HepG2 (cell line): ENCODE measurements at regions not wholly inside any gene's neighbourhood (a gene's known extent, or its start where the extent isn't known, plus 50 kb on each side); places are given as distances from the start of the nearest gene placed in this dataset.

ENCODE experiments used
- ATAC-seq: fragments of 200-7000 bp; cut with Tn5 transposase; 3 replicates; pipeline ENCODE4 v1.9.1; 2020; ENCODE audit warnings: mild to moderate bottlenecking, moderate library complexity
- BruUV-seq: library from RNA; stranded (reverse); fragments of 400-500 nt; replicated peaks from 2 replicates; lab custom pipeline; 2021; lab: Mats Ljungman, UMichigan
- CTCF ChIA-PET: fragments of 300-600 bp; formaldehyde crosslinking; extraction: SDS; loops from one replicate; lab custom pipeline; 2021; ENCODE audit warnings: low total read pairs, inconsistent platforms, low intra/inter-chr PET ratio; lab: Yijun Ruan, JAX
- POLR2A ChIA-PET: fragments of 350-600 bp; sonication (Branson Sonifier 250); formaldehyde crosslinking; loops from one replicate; lab custom pipeline; 2020; ENCODE audit warnings: antibody characterized with exemption, inconsistent platforms; lab: Yijun Ruan, JAX
- DNase-seq: peaks from one replicate; pipeline ENCODE4 v3.0.0-alpha.2; 2015; ENCODE audit warnings: low spot score
- FAIRE-seq: peaks from 3 replicates; lab custom pipeline; 2011; peaks lifted over from hg19 to GRCh38; lab: Jason Lieb, UNC
- H2AFZ ChIP-seq: one replicate; pipeline ENCODE4 v1.6.1; 2011; ENCODE audit warnings: low read length, inconsistent platforms
- H3K27ac ChIP-seq: fragments of 300-600 bp; 3 replicates; pipeline ENCODE4 v1.8.0; 2011; ENCODE audit warnings: mixed run types, mild to moderate bottlenecking, mixed read lengths, low read length, inconsistent platforms; ENCODE audit not compliant: insufficient read depth; ENCODE audit errors: extremely low read length
- H3K27me3 ChIP-seq, 2 experiments: fragments of 200-600 bp in 1 of 2; 2 replicates in 1 of 2; 3 replicates in 1 of 2; pipeline versions ENCODE4 v1.6.0 to v1.8.0; 2011; ENCODE audit warnings: low read length in 2 of 2, mild to moderate bottlenecking in 2 of 2, moderate library complexity in 2 of 2, inconsistent platforms in 1 of 2; ENCODE audit not compliant: insufficient read depth in 2 of 2, control insufficient read depth in 1 of 2
- H3K36me3 ChIP-seq, 2 experiments: fragments of 200-600 bp in 1 of 2; replicated peaks in 1 of 2; 2 replicates in 1 of 2; 3 replicates in 1 of 2; pipeline versions ENCODE4 v1.5.1 to v1.8.0; 2011; ENCODE audit warnings: low read length in 2 of 2, inconsistent platforms in 1 of 2; ENCODE audit not compliant: insufficient read depth in 2 of 2, control insufficient read depth in 1 of 2
- H3K4me1 ChIP-seq: 2 replicates; pipeline ENCODE4 v1.5.1; 2012; ENCODE audit warnings: low read length, inconsistent platforms; ENCODE audit not compliant: insufficient read depth
- H3K4me2 ChIP-seq: 2 replicates; pipeline ENCODE4 v1.6.0; 2011; ENCODE audit warnings: low read depth, low read length, inconsistent platforms
- H3K4me3 ChIP-seq, 3 experiments: fragments of 200-600 bp in 1 of 3; sonication (generic), shearing (Covaris generic) in 1 of 3; replicated peaks in 1 of 3; 2 replicates each; pipeline ENCODE4 v1.5.1; 2011 to 2016; ENCODE audit warnings: low read length in 3 of 3, inconsistent platforms in 2 of 3, low read depth in 2 of 3, mild to moderate bottlenecking in 2 of 3, control low read depth in 1 of 3, mixed read lengths in 1 of 3; ENCODE audit not compliant: insufficient read depth in 1 of 3
- H3K79me2 ChIP-seq: one replicate; pipeline ENCODE4 v1.6.1; 2011; ENCODE audit warnings: low read length, inconsistent platforms; ENCODE audit not compliant: insufficient read depth
- H3K9ac ChIP-seq: 2 replicates; pipeline ENCODE4 v1.6.0; 2011; ENCODE audit warnings: mild to moderate bottlenecking, low read depth, low read length, inconsistent platforms; ENCODE audit not compliant: insufficient read depth
- H3K9me3 ChIP-seq: 2 replicates; pipeline ENCODE4 v1.5.1; 2012; ENCODE audit warnings: mild to moderate bottlenecking, low read length
- H4K20me1 ChIP-seq: 2 replicates; pipeline ENCODE4 v1.6.0; 2011; ENCODE audit warnings: inconsistent platforms, mild to moderate bottlenecking, low read length, moderate library complexity; ENCODE audit not compliant: insufficient read depth
- ARID2 ChIP-seq: sonication (generic); formaldehyde crosslinking; IDR thresholded peaks from 2 replicates; pipeline ENCODE4 v1.8.1; 2022; ENCODE audit warnings: mild to moderate bottlenecking, missing genetic modification reagents, borderline replicate concordance
- MYPOP ChIP-seq: sonication (generic); formaldehyde crosslinking; IDR thresholded peaks from 2 replicates; pipeline ENCODE4 v1.8.1; 2023; ENCODE audit warnings: mild to moderate bottlenecking, moderate library complexity, missing genetic modification reagents
- NFYC ChIP-seq: IDR thresholded peaks from 2 replicates; pipeline ENCODE4 v1.6.1; 2016; ENCODE audit warnings: missing genetic modification reagents, missing compliant biosample characterization
- TCF7L2 ChIP-seq: IDR thresholded peaks from 2 replicates; pipeline ENCODE4 v1.6.1; 2011; ENCODE audit warnings: mild to moderate bottlenecking, low read depth, low read length, moderate library complexity
- TFDP1 ChIP-seq: IDR thresholded peaks from 2 replicates; pipeline ENCODE4 v1.6.1; 2016; ENCODE audit warnings: missing compliant biosample characterization, missing genetic modification reagents, borderline replicate concordance
- TRIM24 ChIP-seq: sonication (generic); formaldehyde crosslinking; IDR thresholded peaks from 2 replicates; pipeline ENCODE4 v1.8.0; 2022; ENCODE audit warnings: mild to moderate bottlenecking, missing genetic modification reagents
- ZNF407 ChIP-seq: sonication (generic); formaldehyde crosslinking; IDR thresholded peaks from one replicate; pipeline ENCODE4 v1.5.1; 2020; ENCODE audit warnings: mild to moderate bottlenecking, missing genetic modification reagents; ENCODE audit errors: not compliant biosample characterization
- WGBS: methylation state at CpG from one replicate; pipeline ENCODE4 v1.1.6; 2017; ENCODE audit warnings: low lambda C conversion rate; 5-methylcytosine and 5-hydroxymethylcytosine counted together
- in situ Hi-C: cut with HindIII; loops from 2 replicates; pipeline ENCODE4 v1.10.0; 2017; ENCODE audit warnings: low pct_unique_long_range_greater_than_20kb; ENCODE audit not compliant: extremely low pct_ligation_motif_present
- intact Hi-C: fragments of 100-400 bp; cut with micrococcal nuclease; formaldehyde crosslinking; loops from one replicate; pipeline ENCODE4 v1.10.0; 2022; ENCODE audit not compliant: unreplicated experiment

- TF ChIP-seq TFDP1 (CRISPR knock-in tag) = no peak
- no peak for TF ChIP-seq ZNF407 (CRISPR knock-in tag)
- TF ChIP-seq NFYC = no peak
Observed at GRCh38 chr14:28301179-28301578, 465.4 kb upstream of the FOXG1 start (continued).

- Histone ChIP-seq H2AFZ (no peak overlapping the region), H4K20me1 (no peaks in the 10 kb centered on the region), H3K9me3 (peaks cover 98% of the 10 kb centered on the region), H3K4me1 (no peaks in the 10 kb centered on the region), H3K9ac (no peak overlapping the region), H3K4me3 (no peak overlapping the region), H3K36me3 (no peaks in the 10 kb centered on the region), H3K79me2 (no peaks in the 10 kb centered on the region), H3K4me2 (no peak overlapping the region)
- in situ Hi-C loops = no loop called here
- no TSS peak for BruUV-seq
- FAIRE-seq (no peak), DNase-seq (no peak), ATAC-seq (no peak)
- WGBS = 0% methylated on average over 1 of the region's 1 CpG
- intact Hi-C loops = no loop called here
- CTCF ChIA-PET = no interaction called here
- TF ChIP-seq ARID2 = no peak
- TF ChIP-seq MYPOP (CRISPR knock-in tag) = no peak
- no peak for TF ChIP-seq TRIM24 (CRISPR knock-in tag)
- TF ChIP-seq TCF7L2 = 0 out of 2 replicates have a peak, but pooled peaks have one; percentile 7
- TF ChIP-seq, all 625 proteins: peak for 1
- Histone ChIP-seq H3K27me3 (no peaks in the 10 kb centered on the region), H3K27ac (no peak overlapping the region)
- POLR2A ChIA-PET = no interaction called here
Observed at GRCh38 chr14:28303248-28303647, 463.3 kb upstream of the FOXG1 start.
